HG02885 (cell line): ENCODE measurements at regions not wholly inside any gene's neighbourhood (a gene's known extent, or its start where the extent isn't known, plus 50 kb on each side); places are given as distances from the start of the nearest gene placed in this dataset.

Source experiments
- ATAC-seq: cut with Tn5 transposase; IDR thresholded peaks from one replicate; pipeline ENCODE4 v1.9.1; 2021; ENCODE audit warnings: mild to moderate bottlenecking; ENCODE audit not compliant: unreplicated experiment, poor library complexity

GRCh38 chr4:167290678-167291077 is 56.4 kb upstream of the SPOCK3 start:
- ATAC-seq: no peak

GRCh38 chr4:167308876-167309275 is 74.6 kb upstream of the SPOCK3 start:
- no peak for ATAC-seq

- no peak for ATAC-seq
These were observed 87.0 kb upstream of the SPOCK3 start for GRCh38 chr4:167321299-167321698.

GRCh38 chr4:167339781-167340180 is 105.5 kb upstream of the SPOCK3 start:
- no peak for ATAC-seq

GRCh38 chr4:167359711-167360110 is 125.4 kb upstream of the SPOCK3 start:
- ATAC-seq: no peak

- ATAC-seq: no peak
These were observed 145.0 kb upstream of the SPOCK3 start for GRCh38 chr4:167379076-167379835.

- ATAC-seq: no peak
These were observed 146.7 kb upstream of the SPOCK3 start for GRCh38 chr4:167380964-167381363.

- ATAC-seq: no peak
These were observed 149.0 kb upstream of the SPOCK3 start for GRCh38 chr4:167383291-167383690.

GRCh38 chr4:167397586-167397985 is 163.3 kb upstream of the SPOCK3 start:
- no peak for ATAC-seq

GRCh38 chr4:167399201-167399600 is 164.9 kb upstream of the SPOCK3 start:
- no peak for ATAC-seq

GRCh38 chr4:167406181-167406580 is 171.9 kb upstream of the SPOCK3 start:
- ATAC-seq: no peak

- no peak for ATAC-seq
These were observed 181.2 kb upstream of the SPOCK3 start for GRCh38 chr4:167415461-167415860.

GRCh38 chr4:167419468-167420140 is 185.3 kb upstream of the SPOCK3 start:
- no peak for ATAC-seq

- ATAC-seq: no peak
These were observed 186.9 kb upstream of the SPOCK3 start for GRCh38 chr4:167421201-167421600.

- ATAC-seq: no peak
These were observed 190.3 kb upstream of the SPOCK3 start for GRCh38 chr4:167424341-167425256.

GRCh38 chr4:167428156-167428555 is 193.9 kb upstream of the SPOCK3 start:
- ATAC-seq: no peak

GRCh38 chr4:167431371-167431770 is 197.1 kb upstream of the SPOCK3 start:
- no peak for ATAC-seq

GRCh38 chr4:167435786-167436185 is 201.5 kb upstream of the SPOCK3 start:
- no peak for ATAC-seq

GRCh38 chr4:167443841-167444240 is 209.5 kb upstream of the SPOCK3 start:
- no peak for ATAC-seq

- ATAC-seq: no peak
These were observed 218.7 kb upstream of the SPOCK3 start for GRCh38 chr4:167452922-167453430.

GRCh38 chr4:167456619-167457018 is 222.3 kb upstream of the SPOCK3 start:
- ATAC-seq: no peak
